ENCODE measurements at regions not wholly inside any gene's neighbourhood (a gene's known extent, or its start where the extent isn't known, plus 50 kb on each side); places are given as distances from the start of the nearest gene placed in this dataset.
"Not testable (repeated sequence)": the region's sequence is repeated elsewhere in the genome, so short reads cannot be mapped to it uniquely, and the experiment has no call there.

GRCh38 chr3:198096015-198096414, 136.0 kb downstream of the LMLN start:
- no peak for DNase-seq (ENCODE audit: low spot score in 2 of 2)
- H3K4me3 ChIP-seq = no peak overlapping the region
- intact Hi-C loops (cut with DNase I) = no loop called here

GRCh38 chr3:198097048-198097447, 137.0 kb downstream of the LMLN start:
- no peak overlapping the region for H3K4me3 ChIP-seq
- H3K4me1 ChIP-seq = no peaks in the 10 kb centered on the region
- no peaks in the 10 kb centered on the region for H3K36me3 ChIP-seq
- TF ChIP-seq, protein P1, sequence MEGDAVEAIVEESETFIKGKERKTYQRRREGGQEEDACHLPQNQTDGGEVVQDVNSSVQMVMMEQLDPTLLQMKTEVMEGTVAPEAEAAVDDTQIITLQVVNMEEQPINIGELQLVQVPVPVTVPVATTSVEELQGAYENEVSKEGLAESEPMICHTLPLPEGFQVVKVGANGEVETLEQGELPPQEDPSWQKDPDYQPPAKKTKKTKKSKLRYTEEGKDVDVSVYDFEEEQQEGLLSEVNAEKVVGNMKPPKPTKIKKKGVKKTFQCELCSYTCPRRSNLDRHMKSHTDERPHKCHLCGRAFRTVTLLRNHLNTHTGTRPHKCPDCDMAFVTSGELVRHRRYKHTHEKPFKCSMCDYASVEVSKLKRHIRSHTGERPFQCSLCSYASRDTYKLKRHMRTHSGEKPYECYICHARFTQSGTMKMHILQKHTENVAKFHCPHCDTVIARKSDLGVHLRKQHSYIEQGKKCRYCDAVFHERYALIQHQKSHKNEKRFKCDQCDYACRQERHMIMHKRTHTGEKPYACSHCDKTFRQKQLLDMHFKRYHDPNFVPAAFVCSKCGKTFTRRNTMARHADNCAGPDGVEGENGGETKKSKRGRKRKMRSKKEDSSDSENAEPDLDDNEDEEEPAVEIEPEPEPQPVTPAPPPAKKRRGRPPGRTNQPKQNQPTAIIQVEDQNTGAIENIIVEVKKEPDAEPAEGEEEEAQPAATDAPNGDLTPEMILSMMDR (IDR thresholded peaks at IDR 0.05) = no peak
- no peak overlapping the region for H3K27ac ChIP-seq
- no peaks in the 10 kb centered on the region for H3K9me3 ChIP-seq
- intact Hi-C loops (cut with DNase I) = no loop called here
- H3K27me3 ChIP-seq = no peaks in the 10 kb centered on the region
- no peak for DNase-seq (ENCODE audit: low spot score in 2 of 2)

More at GRCh38 chr3:198096015-198096414, 136.0 kb downstream of the LMLN start:
- H3K4me1 ChIP-seq = no peaks in the 10 kb centered on the region
- H3K36me3 ChIP-seq = no peaks in the 10 kb centered on the region
- H3K27me3 ChIP-seq = no peaks in the 10 kb centered on the region
- H3K9me3 ChIP-seq = no peaks in the 10 kb centered on the region
- H3K27ac ChIP-seq = no peak overlapping the region
- TF ChIP-seq, protein P1 (IDR thresholded peaks at IDR 0.05) = no peak

DNA sequence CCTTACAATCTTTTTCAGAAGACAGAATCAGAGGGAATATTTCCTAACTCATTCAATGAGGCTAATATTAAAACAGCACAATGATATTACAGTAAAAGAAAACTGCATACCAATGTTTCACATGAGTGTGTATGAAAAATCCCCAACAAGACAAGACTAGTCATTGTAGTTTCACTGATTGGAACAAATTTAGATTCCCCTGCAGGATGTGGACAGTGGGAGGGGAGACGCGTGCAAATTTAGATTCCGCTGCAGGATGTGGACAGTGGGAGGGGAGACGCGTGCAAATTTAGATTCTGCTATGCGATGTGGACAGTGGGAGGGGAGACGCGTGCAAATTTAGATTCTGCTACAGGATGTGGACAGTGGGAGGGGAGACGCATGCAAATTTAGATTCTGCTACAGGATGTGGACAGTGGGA, 138.7 kb downstream of the LMLN start:
- intact Hi-C loops (cut with DNase I); H3K36me3 ChIP-seq: not testable (repeated sequence)

DNA sequence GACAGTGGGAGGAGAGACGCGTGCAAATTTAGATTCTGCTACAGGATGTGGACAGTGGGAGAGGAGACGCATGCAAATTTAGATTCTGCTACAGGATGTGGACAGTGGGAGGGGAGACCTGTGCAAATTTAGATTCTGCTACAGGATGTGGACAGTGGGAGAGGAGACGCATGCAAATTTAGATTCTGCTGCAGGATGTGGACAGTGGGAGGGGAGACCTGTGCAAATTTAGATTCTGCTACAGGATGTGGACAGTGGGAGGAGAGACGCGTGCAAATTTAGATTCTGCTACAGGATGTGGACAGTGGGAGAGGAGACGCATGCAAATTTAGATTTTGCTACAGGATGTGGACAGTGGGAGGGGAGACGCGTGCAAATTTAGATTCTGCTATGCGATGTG, 143.1 kb downstream of the LMLN start:
- intact Hi-C loops (cut with DNase I); DNase-seq (ENCODE audit: low spot score in 2 of 2); H3K27me3 ChIP-seq; H3K4me3 ChIP-seq; H3K4me1 ChIP-seq; H3K27ac ChIP-seq; H3K36me3 ChIP-seq; H3K9me3 ChIP-seq: not testable (repeated sequence)

More for the DNA sequence above, 138.7 kb downstream of the LMLN start:
- not testable (repeated sequence) for H3K4me3 ChIP-seq; H3K27ac ChIP-seq; DNase-seq (ENCODE audit: low spot score in 2 of 2); H3K9me3 ChIP-seq; H3K27me3 ChIP-seq; H3K4me1 ChIP-seq

DNA sequence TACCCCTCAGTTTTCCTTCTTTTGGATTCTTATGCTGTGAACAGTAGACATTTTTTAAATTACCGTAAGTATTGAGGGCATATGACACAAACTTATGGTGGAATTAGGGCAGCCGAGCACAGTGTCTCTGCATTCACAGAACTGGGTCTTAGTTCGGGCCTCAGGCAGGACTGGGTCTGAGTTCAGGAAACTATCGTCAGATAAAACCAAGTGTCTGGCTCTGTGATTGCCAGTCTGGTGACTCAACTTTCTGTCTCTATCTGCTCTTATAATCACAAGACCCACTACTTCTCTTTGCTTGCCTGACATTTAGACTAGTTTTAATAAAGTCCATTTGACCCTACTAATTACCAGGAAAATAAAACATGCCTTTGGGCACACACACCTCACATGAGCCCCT, 146.2 kb downstream of the LMLN start:
- H3K9me3 ChIP-seq = no peaks in the 10 kb centered on the region
- intact Hi-C loops (cut with DNase I) = no loop called here
- no peaks in the 10 kb centered on the region for H3K27me3 ChIP-seq
- TF ChIP-seq, protein P1 (IDR thresholded peaks at IDR 0.05) = no peak
- no peak for DNase-seq (ENCODE audit: low spot score in 2 of 2)
- no peak overlapping the region for H3K4me3 ChIP-seq
- no peaks in the 10 kb centered on the region for H3K36me3 ChIP-seq
- no peaks in the 10 kb centered on the region for H3K4me1 ChIP-seq
- no peak overlapping the region for H3K27ac ChIP-seq

GRCh38 chr3:198107840-198108734, 148.1 kb downstream of the LMLN start:
- Histone ChIP-seq H3K9me3 (no peaks in the 10 kb centered on the region), H3K27ac (no peak overlapping the region), H3K4me1 (no peaks in the 10 kb centered on the region), H3K27me3 (peaks cover 5% of the 10 kb centered on the region), H3K36me3 (no peaks in the 10 kb centered on the region), H3K4me3 (no peak overlapping the region)
- intact Hi-C loops (cut with DNase I) = no loop called here
- TF ChIP-seq, protein P1 (IDR thresholded peaks at IDR 0.05) = no peak
- no peak for DNase-seq (ENCODE audit: low spot score in 2 of 2)

All from ascending aorta (tissue), 2 donors.